SK-N-SH (cell line): ENCODE measurements at regions not wholly inside any gene's neighbourhood (a gene's known extent, or its start where the extent isn't known, plus 50 kb on each side); places are given as distances from the start of the nearest gene placed in this dataset.

Experiments
- CTCF ChIA-PET: fragments of 300-600, 350-600 bp; formaldehyde crosslinking; extraction: SDS; loops from one replicate; lab custom pipeline; 2021; lab: Yijun Ruan, JAX
- POLR2A ChIA-PET: fragments of 350-600 bp; sonication (Branson Sonifier 250); formaldehyde crosslinking; extraction: SDS; loops from one replicate; lab custom pipeline; 2020; ENCODE audit warnings: antibody characterized with exemption, inconsistent platforms; lab: Yijun Ruan, JAX
- DNase-seq: peaks from one replicate; pipeline ENCODE4 v3.0.0; 2012
- H2AFZ ChIP-seq: fragments of 200-600 bp; sonication (generic); 2 replicates; pipeline ENCODE4 v1.8.1; 2016; ENCODE audit warnings: antibody characterized with exemption, mild to moderate bottlenecking, low read depth
- H3F3A ChIP-seq: fragments of 200-600 bp; sonication (generic); replicated peaks from 2 replicates; pipeline ENCODE3; 2016; ENCODE audit warnings: antibody characterized with exemption, mild to moderate bottlenecking; ENCODE audit not compliant: insufficient read depth
- H3K27ac ChIP-seq, 2 experiments: fragments of 200-500 bp in 1 of 2; fragments of 200-600 bp in 1 of 2; sonication (Bioruptor generic) in 1 of 2; sonication (generic), shearing (Covaris generic) in 1 of 2; 2 replicates each; pipeline versions ENCODE4 v1.5.1 to v1.6.1; 2014 to 2016; ENCODE audit warnings: low read depth in 2 of 2, inconsistent platforms in 1 of 2, low read length in 1 of 2, mild to moderate bottlenecking in 1 of 2, mixed read lengths in 1 of 2
- H3K27me3 ChIP-seq: fragments of 200-600 bp; sonication (generic), shearing (Covaris generic); 2 replicates; pipeline ENCODE4 v1.6.1; 2016; ENCODE audit warnings: mixed run types; ENCODE audit not compliant: insufficient read depth
- H3K36me3 ChIP-seq, 2 experiments: fragments of 200-500 bp in 1 of 2; fragments of 200-600 bp in 1 of 2; sonication (Bioruptor generic) in 1 of 2; sonication (generic) in 1 of 2; replicated peaks in 1 of 2; 2 replicates each; pipeline versions ENCODE3 to v1.5.1; 2014 to 2016; ENCODE audit warnings: low read length in 1 of 2, mild to moderate bottlenecking in 1 of 2; ENCODE audit not compliant: insufficient read depth in 2 of 2, control insufficient read depth in 1 of 2
- H3K4me1 ChIP-seq, 2 experiments: fragments of 200-500 bp in 1 of 2; fragments of 200-600 bp in 1 of 2; sonication (Bioruptor generic) in 1 of 2; sonication (generic), shearing (Covaris generic) in 1 of 2; 2 replicates each; pipeline versions ENCODE4 v1.5.1 to v1.6.1; 2014 to 2016; ENCODE audit warnings: low read depth in 1 of 2, low read length in 1 of 2, mixed run types in 1 of 2; ENCODE audit not compliant: insufficient read depth in 2 of 2, control insufficient read depth in 1 of 2
- H3K4me2 ChIP-seq: fragments of 200-600 bp; sonication (generic), shearing (Covaris generic); 2 replicates; pipeline ENCODE4 v1.6.1; 2017; ENCODE audit warnings: mixed run types
- H3K4me3 ChIP-seq, 2 experiments: fragments of 200-500 bp in 1 of 2; fragments of 200-600 bp in 1 of 2; sonication (Bioruptor generic) in 1 of 2; sonication (generic), shearing (Covaris generic) in 1 of 2; 2 replicates each; pipeline versions ENCODE4 v1.5.1 to v1.8.1; 2014 to 2016; ENCODE audit warnings: low read depth in 2 of 2, inconsistent platforms in 1 of 2, low read length in 1 of 2, mild to moderate bottlenecking in 1 of 2, mixed read lengths in 1 of 2, moderate library complexity in 1 of 2
- H3K79me2 ChIP-seq: fragments of 200-600 bp; sonication (generic); 2 replicates; pipeline ENCODE4 v1.8.1; 2017; ENCODE audit warnings: mild to moderate bottlenecking; ENCODE audit not compliant: insufficient read depth
- H3K9ac ChIP-seq: fragments of 200-600 bp; sonication (generic); 2 replicates; pipeline ENCODE4 v1.6.1; 2017; ENCODE audit warnings: mixed run types
- H3K9me2 ChIP-seq: fragments of 200-600 bp; sonication (generic); 2 replicates; pipeline ENCODE4 v1.6.1; 2017; ENCODE audit warnings: mixed run types
- H3K9me3 ChIP-seq: fragments of 200-600 bp; sonication (generic); 2 replicates; pipeline ENCODE4 v1.6.1; 2017; ENCODE audit warnings: mixed run types, mild to moderate bottlenecking, moderate library complexity
- H4K20me1 ChIP-seq: fragments of 200-600 bp; sonication (generic); 2 replicates; pipeline ENCODE4 v1.6.1; 2017; ENCODE audit warnings: mild to moderate bottlenecking, mixed run types; ENCODE audit not compliant: insufficient read depth
- CHD2 ChIP-seq: fragments of 150-350 bp; IDR thresholded peaks from 2 replicates; pipeline ENCODE4 v1.6.1; 2018; ENCODE audit warnings: low read length; ENCODE audit not compliant: partially characterized antibody
- CTCF ChIP-seq: fragments of 200-600 bp; sonication (generic); IDR thresholded peaks from 2 replicates; pipeline ENCODE4 v1.6.1; 2017; ENCODE audit warnings: antibody characterized with exemption, mild to moderate bottlenecking, moderate library complexity
- ELF1 ChIP-seq: IDR thresholded peaks from 2 replicates; pipeline ENCODE4 v1.4.0; 2012
- EZH2phosphoT487 ChIP-seq: fragments of 200-600 bp; sonication (generic); IDR thresholded peaks from 2 replicates; pipeline ENCODE4 v1.6.1; 2017; ENCODE audit warnings: low read depth, mixed run types, mild to moderate bottlenecking, antibody characterized with exemption, moderate library complexity, borderline replicate concordance
- FOSL2 ChIP-seq: IDR thresholded peaks from 2 replicates; pipeline ENCODE4 v1.4.0; 2012; ENCODE audit warnings: low read depth, mild to moderate bottlenecking, moderate library complexity, borderline replicate concordance
- FOXM1 ChIP-seq: IDR thresholded peaks from 2 replicates; pipeline ENCODE4 v1.4.0; 2012; ENCODE audit warnings: low read depth, mild to moderate bottlenecking
- GATA2 ChIP-seq: sonication (generic); formaldehyde crosslinking; IDR thresholded peaks from 2 replicates; pipeline ENCODE4 v1.5.0; 2020; ENCODE audit warnings: mild to moderate bottlenecking, missing genetic modification reagents
- JUND ChIP-seq: IDR thresholded peaks from 2 replicates; pipeline ENCODE4 v1.4.0; 2012
- NFIC ChIP-seq: IDR thresholded peaks from 2 replicates; pipeline ENCODE4 v1.4.0; 2012; ENCODE audit warnings: borderline replicate concordance
- NRF1 ChIP-seq: IDR thresholded peaks from 2 replicates; pipeline ENCODE4 v1.6.1; 2012; ENCODE audit warnings: low read depth, mild to moderate bottlenecking, low read length
- POLR2AphosphoS5 ChIP-seq: IDR thresholded peaks from 2 replicates; pipeline ENCODE4 v1.6.1; 2012; ENCODE audit warnings: low read depth, low read length
- RAD21 ChIP-seq: IDR thresholded peaks from 2 replicates; pipeline ENCODE4 v1.6.1; 2012; ENCODE audit warnings: mild to moderate bottlenecking, low read length
- RFX5 ChIP-seq: IDR thresholded peaks from 2 replicates; pipeline ENCODE4 v1.6.1; 2012; ENCODE audit warnings: mild to moderate bottlenecking, improper control_type of control experiment, low read length
- TAF1 ChIP-seq: IDR thresholded peaks from 2 replicates; pipeline ENCODE4 v1.6.1; 2012; ENCODE audit warnings: low read depth, mild to moderate bottlenecking, low read length, moderate library complexity, borderline replicate concordance
- TCF12 ChIP-seq: IDR thresholded peaks from 2 replicates; pipeline ENCODE4 v1.4.0; 2012
- YY1 ChIP-seq: IDR thresholded peaks from 2 replicates; pipeline ENCODE4 v1.4.0; 2012; ENCODE audit warnings: low read depth, mild to moderate bottlenecking
- ZBTB33 ChIP-seq: IDR thresholded peaks from 2 replicates; pipeline ENCODE4 v1.4.0; 2012; ENCODE audit warnings: low read depth, borderline replicate concordance
- WGBS: methylation state at CpG from one replicate; pipeline ENCODE4 v1.1.6; 2017; ENCODE audit warnings: low lambda C conversion rate; 5-methylcytosine and 5-hydroxymethylcytosine counted together
- TF ChIP-seq, protein P1 (sequence below): IDR thresholded peaks from 2 replicates; pipeline ENCODE4 v1.4.0; 2012; ENCODE audit warnings: low read depth, borderline replicate concordance
- TF ChIP-seq, protein P2 (sequence below): fragments of 150-350 bp; IDR thresholded peaks from 2 replicates; pipeline ENCODE4 v1.6.1; 2016; ENCODE audit warnings: mild to moderate bottlenecking, low read depth, low read length

- TF ChIP-seq CTCF, result no peak
- TF ChIP-seq JUND, result no peak
- no peak for TF ChIP-seq GATA2
- TF ChIP-seq FOXM1, result no peak
- TF ChIP-seq RFX5, result no peak
- TF ChIP-seq FOSL2, result no peak
- no peak for TF ChIP-seq CHD2
- no peak for TF ChIP-seq ZBTB33
- TF ChIP-seq, protein P1, sequence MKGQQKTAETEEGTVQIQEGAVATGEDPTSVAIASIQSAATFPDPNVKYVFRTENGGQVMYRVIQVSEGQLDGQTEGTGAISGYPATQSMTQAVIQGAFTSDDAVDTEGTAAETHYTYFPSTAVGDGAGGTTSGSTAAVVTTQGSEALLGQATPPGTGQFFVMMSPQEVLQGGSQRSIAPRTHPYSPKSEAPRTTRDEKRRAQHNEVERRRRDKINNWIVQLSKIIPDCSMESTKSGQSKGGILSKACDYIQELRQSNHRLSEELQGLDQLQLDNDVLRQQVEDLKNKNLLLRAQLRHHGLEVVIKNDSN, result no peak
- TF ChIP-seq TCF12, result no peak
Observed at GRCh38 chr1:79845936-79846335, 839.4 kb upstream of the ADGRL4 start (continued).

DNA sequence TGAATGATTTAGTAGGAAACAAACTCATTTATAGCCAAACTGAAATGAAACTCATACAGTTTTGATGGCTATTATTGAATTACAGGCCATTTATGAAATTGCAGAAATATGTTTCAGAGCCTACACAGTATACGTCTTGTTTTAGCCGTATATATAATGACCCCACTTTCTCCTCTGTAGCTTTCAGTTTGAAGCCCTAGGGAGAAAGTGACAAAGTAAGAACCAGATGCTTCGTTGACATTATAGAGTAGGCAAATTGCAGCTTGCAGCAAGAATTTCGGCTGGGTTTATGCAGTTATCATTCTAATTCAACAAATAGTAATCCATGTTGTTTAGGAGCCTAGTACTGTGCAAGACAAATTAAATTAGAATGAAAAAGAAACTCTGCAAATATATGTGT is 836.3 kb upstream of the ADGRL4 start:
- Histone ChIP-seq H3K4me3 (no peak overlapping the region), H3K36me3 (no peaks in the 10 kb centered on the region), H3K27ac (no peak overlapping the region), H4K20me1 (no peaks in the 10 kb centered on the region), H3K4me1 (no peaks in the 10 kb centered on the region), H3K27me3 (no peaks in the 10 kb centered on the region), H3F3A (no peaks in the 10 kb centered on the region)
- CTCF ChIA-PET, result interaction anchor here (0.7 kb wide), 1 partner anchor 17 kb away, joined by 3 read pairs; no protein-coding TSS in a partner anchor
- no peak for DNase-seq
- TF ChIP-seq, protein P2, sequence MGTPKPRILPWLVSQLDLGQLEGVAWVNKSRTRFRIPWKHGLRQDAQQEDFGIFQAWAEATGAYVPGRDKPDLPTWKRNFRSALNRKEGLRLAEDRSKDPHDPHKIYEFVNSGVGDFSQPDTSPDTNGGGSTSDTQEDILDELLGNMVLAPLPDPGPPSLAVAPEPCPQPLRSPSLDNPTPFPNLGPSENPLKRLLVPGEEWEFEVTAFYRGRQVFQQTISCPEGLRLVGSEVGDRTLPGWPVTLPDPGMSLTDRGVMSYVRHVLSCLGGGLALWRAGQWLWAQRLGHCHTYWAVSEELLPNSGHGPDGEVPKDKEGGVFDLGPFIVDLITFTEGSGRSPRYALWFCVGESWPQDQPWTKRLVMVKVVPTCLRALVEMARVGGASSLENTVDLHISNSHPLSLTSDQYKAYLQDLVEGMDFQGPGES, result no peak
- TF ChIP-seq FOSL2 (no peak), EZH2phosphoT487 (no peak), TAF1 (no peak), GATA2 (no peak), NRF1 (no peak), RAD21 (no peak), NFIC (no peak), JUND (no peak), CHD2 (no peak), POLR2AphosphoS5 (no peak), ELF1 (no peak), TCF12 (no peak), YY1 (no peak)
- TF ChIP-seq, all 33 proteins: peak for 0
- H3K4me2 ChIP-seq, result no peak overlapping the region
- H3K9me2 ChIP-seq, result no peaks in the 10 kb centered on the region
- H3K9ac ChIP-seq, result no peak overlapping the region
- peak overlapping the region; percentile 51; the same call in 1 of the 2 replicates for H2AFZ ChIP-seq
- 77% methylated on average over 4 of the region's 4 CpGs for WGBS
- H3K9me3 ChIP-seq, result no peaks in the 10 kb centered on the region
- no peaks in the 10 kb centered on the region for H3K79me2 ChIP-seq
- POLR2A ChIA-PET, result no interaction called here
